HG03354 (cell line): ENCODE measurements at regions not wholly inside any gene's neighbourhood (a gene's known extent, or its start where the extent isn't known, plus 50 kb on each side); places are given as distances from the start of the nearest gene placed in this dataset.

Experiments
- ATAC-seq: cut with Tn5 transposase; IDR thresholded peaks from one replicate; pipeline ENCODE4 v1.9.1; 2021; ENCODE audit warnings: mild to moderate bottlenecking; ENCODE audit not compliant: unreplicated experiment, poor library complexity, severe bottlenecking

DNA sequence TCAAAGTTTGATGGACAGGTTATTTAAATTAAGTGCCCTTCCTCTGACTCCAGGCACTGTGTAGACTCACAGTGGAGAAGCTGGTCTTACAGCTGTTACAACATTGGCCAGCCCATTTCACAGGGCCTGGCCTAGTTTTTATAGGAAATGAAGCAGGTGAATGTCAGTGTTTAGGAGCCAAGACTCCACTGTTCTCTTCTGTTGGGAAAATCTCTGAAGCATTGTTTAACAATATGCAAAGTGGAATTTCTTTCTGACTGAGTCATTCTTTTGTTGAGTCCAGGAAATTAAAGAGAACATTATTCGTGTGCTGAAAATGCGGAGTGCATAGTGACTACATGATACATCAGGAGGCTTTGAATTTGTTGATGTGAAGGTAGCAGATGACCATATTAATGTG lies 64.7 kb downstream of the ARRDC4 start:
- no peak for ATAC-seq

GRCh38 chr15:98034731-98035130 lies 74.2 kb downstream of the ARRDC4 start:
- ATAC-seq: no peak

DNA sequence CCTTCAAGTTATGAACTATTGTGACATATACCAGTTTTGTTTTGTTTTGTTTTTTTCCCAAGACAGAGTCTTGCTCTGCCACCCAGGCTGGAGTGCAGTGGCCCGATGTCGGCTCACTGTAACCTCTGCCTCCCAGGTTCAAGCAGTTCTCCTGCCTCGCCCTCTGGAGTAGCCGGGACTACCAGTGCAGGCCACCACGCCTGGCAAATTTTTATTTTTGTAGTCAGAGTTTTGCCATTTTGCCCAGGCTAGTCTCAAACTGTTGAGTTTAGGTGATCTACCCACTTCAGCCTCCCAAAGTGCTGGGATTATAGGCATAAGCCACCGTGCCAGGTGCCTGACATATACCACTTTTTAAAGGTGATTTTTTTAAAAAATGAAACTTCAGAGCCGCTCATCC lies 74.6 kb downstream of the ARRDC4 start:
- ATAC-seq: no peak

GRCh38 chr15:98035577-98036010 lies 75.1 kb downstream of the ARRDC4 start:
- ATAC-seq: no peak

DNA sequence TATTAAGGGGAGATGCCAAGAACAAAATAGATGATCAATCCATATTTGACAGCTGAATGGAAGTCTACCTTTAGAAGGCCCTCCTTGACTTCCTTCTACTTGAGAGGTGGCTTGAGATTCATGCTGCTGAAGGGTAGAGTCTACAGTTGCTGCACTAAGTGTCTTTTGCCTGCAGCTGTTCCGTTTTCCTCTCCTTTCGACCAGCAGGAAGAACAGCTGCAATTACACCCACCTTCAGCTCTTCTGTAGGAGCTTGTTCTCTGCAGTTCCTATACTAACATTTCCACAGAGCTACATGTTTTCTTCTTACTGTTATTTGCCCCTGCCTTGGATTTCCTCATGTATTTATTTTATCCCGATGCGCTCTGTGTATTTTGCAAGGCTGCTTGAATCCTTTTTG lies 79.1 kb downstream of the ARRDC4 start:
- no peak for ATAC-seq

DNA sequence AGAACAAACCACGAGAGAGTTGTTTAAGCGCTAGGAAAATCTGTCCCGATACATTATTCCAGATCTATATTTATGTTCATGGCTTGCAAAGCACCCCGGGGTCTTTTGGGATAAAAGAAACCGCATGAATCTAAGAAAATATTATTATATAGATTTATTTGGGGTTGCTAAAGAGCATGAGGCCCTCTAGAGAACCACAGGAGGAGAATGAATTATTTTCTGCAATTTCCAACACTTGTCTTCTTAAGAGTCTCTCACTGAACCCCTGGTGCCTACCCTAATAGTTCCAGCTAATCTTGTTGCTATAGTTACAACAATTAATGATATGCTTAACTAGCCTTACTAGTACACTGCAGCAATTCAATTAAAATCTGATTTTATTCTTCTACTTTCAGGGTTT lies 79.6 kb downstream of the ARRDC4 start:
- ATAC-seq: no peak

DNA sequence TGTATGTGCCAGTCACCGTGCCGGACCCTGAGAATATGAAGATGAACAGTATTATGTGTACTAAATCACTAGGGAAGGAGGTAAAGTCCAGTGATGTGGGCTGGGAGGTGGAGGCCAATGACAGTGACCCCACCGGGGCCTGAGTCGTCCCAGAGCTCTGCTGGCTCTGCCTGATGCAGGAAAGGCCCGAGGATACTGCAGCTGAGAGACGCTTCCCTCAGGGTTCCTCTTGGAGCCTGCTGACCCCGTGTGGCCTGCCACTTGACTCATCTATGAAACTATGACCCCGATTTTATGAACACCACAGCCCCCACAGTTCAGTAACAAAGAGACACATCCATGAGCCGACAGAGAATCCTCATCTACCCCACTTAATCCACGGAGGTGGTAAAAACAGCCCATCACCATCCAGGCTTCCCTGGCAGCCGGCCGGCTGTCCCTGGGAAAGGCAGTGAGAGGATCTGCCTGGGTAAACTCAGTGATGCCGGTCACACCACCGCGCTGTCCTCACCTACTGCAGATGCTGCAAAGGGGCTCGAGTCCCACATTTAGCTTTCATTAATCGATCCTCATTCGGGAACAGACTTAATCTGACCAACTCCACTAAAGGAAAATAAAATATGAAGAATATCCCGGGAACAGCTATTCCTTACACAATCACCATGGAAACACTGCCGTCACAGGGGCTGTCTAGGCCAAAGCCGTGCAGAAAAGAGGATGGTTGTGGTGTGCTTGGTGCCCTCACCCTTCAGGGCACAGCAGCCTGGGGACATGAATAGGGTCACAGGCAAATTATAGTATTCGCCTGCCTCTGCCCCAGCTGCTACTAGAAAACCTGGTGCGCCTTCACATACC lies 82.9 kb downstream of the ARRDC4 start:
- ATAC-seq: no peak

DNA sequence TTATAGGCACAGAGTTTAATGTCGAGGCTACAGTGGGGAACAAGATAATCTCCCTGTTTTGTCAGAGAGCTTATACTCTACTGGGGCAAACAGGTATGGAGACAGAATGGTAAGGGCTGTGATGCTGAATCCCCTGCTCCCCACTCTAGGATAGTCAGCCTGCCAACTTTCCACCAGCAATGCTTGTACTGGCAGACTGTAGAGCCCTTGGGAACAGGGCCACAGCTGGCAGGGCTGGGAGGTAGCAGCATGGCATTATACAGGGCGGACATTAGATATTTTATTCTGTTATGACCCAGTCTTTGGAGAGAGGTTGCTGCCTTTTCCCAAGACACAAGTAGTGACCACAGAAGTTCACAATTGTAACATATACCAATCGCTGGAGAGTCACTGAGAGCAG lies 91.2 kb downstream of the ARRDC4 start:
- no peak for ATAC-seq

DNA sequence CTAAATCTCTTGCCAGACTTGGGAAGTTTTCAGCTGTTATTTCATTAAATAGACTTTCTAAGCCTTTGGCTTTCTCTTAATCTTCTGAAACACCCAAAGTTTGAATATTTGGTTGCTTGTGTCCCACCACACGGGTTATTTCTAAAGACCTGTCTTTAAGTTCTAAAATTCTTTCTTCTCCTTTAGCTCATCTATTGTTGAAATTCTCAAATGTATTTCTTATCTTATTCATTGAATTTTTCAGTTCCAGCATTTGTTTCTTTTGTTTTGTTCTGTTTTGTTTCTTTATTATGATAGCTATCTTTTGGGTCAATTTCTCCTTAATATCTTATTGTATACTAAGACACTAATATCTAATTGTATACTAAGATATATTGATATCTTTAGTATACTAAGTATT lies 97.0 kb downstream of the ARRDC4 start:
- no peak for ATAC-seq

- ATAC-seq: no peak
These were observed 102.4 kb downstream of the ARRDC4 start for GRCh38 chr15:98062869-98063268.

DNA sequence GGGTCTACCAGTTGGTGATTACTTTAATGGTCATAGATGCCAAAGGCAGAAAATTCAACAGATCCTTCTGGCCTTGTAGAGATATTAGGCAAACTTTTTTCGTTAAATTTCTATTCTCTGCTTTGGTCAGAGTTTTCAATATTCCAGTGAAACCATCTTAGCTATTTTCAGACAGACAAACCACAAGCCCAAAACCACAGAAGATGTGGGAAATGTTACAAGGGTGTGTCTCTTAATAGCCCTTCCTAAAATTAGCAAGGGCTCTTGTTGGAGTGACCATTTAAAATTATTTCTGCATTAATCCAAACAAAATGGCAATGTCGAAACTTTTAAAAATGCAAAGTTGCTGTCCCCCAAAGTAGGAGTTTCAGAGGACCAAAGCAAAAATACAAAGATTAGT lies 102.8 kb downstream of the ARRDC4 start:
- ATAC-seq: no peak

DNA sequence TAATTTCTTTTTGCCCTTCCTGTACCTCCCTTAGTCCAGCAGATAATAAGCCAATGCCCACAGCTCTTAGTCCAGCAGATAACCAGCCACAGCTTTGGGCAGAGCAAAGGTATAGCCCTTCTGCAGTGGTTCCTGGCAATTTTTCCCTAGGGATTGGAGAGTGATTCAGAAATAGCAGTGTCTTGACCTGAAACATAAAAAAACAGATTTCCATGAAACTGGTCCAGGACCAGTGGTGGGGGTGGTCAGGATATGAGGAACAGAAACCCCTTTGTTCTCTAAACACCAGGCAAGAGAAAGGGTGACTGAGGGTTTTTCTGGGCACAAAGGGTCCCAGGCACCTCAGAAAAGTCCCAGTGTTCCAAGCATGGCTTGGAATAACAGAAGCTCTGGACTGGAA lies 103.4 kb downstream of the ARRDC4 start:
- no peak for ATAC-seq

DNA sequence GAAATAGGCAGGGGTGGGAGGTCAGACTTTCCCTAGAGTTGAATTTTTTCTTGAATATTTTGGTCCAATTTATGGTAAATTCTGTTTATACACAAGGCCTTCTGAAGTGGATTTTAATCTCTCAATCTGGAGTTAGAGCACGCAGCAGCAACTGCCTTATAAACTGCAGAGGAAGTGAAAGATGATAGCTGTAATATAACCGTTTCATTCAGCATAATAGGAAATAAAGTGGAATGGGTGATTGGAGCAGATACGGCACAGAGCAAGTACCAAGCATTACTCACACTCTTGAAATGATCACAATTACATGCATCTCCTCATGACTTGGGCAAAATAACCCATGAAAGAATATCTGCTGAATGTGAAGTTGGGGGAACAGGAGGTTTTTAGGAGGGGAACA lies 106.8 kb downstream of the ARRDC4 start:
- no peak for ATAC-seq

DNA sequence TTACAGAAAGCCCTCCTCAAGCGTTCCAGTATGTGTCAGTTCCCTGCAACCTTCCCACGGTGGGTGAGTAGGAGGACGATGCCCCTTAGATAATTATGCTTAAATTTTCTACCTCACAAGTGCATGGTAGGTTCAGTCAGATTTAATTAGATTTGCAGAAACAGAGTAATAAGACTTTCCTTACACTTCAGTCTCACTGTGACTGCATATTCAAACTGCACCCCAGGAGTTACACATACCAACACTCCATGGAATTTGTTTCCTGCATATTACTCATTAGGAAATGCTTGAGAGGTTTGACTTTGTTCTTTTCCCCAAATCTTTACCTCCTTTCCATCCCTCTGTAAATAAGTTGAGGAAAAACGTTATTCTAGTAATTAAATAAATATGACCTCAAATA lies 108.8 kb downstream of the ARRDC4 start:
- ATAC-seq: no peak

- ATAC-seq: no peak
These were observed 109.6 kb downstream of the ARRDC4 start for GRCh38 chr15:98070137-98070536.

GRCh38 chr15:98071786-98072185 lies 111.3 kb downstream of the ARRDC4 start:
- ATAC-seq: no peak

DNA sequence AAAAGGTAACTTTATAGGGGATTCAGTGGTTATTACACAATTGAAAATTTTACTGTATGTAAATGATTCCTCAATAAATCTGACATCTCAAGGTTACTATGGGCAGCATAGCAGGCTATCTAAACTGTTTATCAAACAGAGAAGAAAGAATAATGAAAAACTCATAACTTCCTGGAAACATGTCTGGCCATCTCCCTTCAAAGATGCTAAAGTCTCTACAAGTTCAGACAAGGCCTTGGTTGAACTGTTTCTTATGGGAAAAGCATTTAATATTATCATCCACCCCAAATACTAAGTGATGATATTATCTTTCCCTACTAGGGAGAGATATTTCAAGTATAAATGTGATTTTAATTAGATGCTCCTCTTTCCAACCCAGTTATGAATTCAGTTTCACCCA lies 114.9 kb downstream of the ARRDC4 start:
- ATAC-seq: no peak

DNA sequence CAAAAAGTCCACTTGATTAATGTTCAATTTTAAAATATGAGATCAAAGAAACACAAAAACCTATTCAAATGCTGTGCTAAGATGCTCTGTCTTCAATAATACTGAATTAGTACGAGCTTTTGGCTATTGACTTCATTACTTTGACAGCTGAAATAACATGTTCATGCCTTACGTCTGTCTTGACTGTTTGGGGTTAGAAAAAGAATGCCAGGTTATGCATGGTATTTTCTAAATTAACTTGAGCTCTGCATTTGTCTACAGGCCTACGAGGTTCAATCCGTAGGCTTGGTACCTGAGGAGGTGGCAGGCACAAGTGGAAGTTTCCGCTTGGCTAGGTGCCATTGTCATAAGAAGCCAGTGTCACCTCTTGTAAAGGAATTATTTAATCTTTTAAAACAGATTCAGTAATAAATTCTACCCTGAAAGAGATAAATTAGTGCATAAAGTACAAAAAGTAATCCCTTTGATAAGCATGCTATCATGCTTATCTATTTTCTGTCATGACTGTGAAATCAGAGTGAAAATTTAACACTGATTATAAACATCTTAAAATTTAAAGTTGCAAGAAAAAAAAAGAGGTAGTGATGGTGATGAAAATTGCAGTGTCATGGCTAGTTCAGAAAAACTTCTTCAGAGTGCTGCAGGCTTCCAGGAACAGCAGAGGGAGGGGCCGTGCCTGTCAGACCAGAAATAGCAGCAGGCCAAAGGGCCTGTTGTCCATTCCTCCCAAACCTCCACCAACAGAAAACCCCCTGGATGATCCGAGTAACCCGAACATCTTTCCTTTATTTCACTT lies 115.7 kb downstream of the ARRDC4 start:
- no peak for ATAC-seq

GRCh38 chr15:98077186-98077585 lies 116.7 kb downstream of the ARRDC4 start:
- no peak for ATAC-seq

- ATAC-seq: no peak
These were observed 120.3 kb downstream of the ARRDC4 start for GRCh38 chr15:98080791-98081190.
